ENCODE measurements at regions not wholly inside any gene's neighbourhood (a gene's known extent, or its start where the extent isn't known, plus 50 kb on each side); places are given as distances from the start of the nearest gene placed in this dataset.

DNA sequence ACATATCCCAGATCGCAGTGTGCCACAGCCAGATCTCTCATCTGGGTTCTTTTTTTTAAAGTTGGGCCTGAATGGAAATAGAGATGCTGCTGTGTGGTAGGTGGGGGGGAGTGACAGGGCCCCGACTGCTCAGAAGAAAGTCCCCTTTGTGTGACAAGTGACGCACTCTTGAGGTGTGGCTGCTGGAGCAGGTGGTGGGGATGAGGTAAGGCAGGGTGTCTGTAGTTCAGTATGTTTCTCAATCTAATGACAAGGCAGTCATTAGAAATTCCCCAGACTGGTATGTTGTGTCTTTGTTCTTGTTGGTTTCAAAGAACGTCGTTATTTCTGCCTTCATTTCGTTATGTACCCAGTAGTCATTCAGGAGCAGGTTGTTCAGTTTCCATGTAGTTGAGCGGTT, 128.8 kb upstream of the TACR1 start:
- no peaks in the 10 kb centered on the region for H3K27me3 Mint-ChIP-seq (ENCODE audit: unreplicated experiment)
- H3K4me3 Mint-ChIP-seq (ENCODE audit: unreplicated experiment): no peak overlapping the region
- no peaks in the 10 kb centered on the region for H3K36me3 Mint-ChIP-seq (ENCODE audit: unreplicated experiment)
- no peaks in the 10 kb centered on the region for H3K9me3 Mint-ChIP-seq (ENCODE audit: unreplicated experiment)
- DNase-seq: no peak
- TF ChIP-seq, protein P1, sequence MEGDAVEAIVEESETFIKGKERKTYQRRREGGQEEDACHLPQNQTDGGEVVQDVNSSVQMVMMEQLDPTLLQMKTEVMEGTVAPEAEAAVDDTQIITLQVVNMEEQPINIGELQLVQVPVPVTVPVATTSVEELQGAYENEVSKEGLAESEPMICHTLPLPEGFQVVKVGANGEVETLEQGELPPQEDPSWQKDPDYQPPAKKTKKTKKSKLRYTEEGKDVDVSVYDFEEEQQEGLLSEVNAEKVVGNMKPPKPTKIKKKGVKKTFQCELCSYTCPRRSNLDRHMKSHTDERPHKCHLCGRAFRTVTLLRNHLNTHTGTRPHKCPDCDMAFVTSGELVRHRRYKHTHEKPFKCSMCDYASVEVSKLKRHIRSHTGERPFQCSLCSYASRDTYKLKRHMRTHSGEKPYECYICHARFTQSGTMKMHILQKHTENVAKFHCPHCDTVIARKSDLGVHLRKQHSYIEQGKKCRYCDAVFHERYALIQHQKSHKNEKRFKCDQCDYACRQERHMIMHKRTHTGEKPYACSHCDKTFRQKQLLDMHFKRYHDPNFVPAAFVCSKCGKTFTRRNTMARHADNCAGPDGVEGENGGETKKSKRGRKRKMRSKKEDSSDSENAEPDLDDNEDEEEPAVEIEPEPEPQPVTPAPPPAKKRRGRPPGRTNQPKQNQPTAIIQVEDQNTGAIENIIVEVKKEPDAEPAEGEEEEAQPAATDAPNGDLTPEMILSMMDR (IDR thresholded peaks at IDR 0.05; ENCODE audit: partially characterized antibody, unreplicated experiment): no peak
- peaks cover 2% of the 10 kb centered on the region for H3K4me1 Mint-ChIP-seq (ENCODE audit: low read depth, unreplicated experiment)
- no peak overlapping the region for H3K27ac Mint-ChIP-seq (ENCODE audit: unreplicated experiment)

DNA sequence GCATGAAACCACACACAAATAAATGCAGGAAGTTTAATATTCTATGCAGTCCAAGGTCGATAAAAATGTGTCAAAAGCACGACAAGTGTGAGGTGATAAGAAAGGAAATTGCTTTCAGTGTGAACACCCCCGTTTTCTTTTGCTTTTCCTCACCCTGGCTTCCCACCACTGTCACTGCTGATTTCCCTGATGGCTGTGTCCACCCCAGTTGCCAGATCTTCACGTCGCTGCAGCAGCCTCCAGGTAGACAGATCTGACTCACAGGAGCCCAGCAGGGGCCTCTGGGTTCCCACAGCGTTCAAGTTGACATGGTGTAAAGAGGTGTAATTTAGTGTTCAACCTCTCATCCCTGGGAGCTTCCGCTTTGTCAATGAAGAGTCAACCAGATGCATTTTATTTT, 128.0 kb upstream of the TACR1 start:
- no peaks in the 10 kb centered on the region for H3K27me3 Mint-ChIP-seq (ENCODE audit: unreplicated experiment)
- TF ChIP-seq, protein P1 (IDR thresholded peaks at IDR 0.05; ENCODE audit: partially characterized antibody, unreplicated experiment): no peak
- no peak for DNase-seq
- no peaks in the 10 kb centered on the region for H3K36me3 Mint-ChIP-seq (ENCODE audit: unreplicated experiment)
- no peak overlapping the region for H3K4me3 Mint-ChIP-seq (ENCODE audit: unreplicated experiment)
- H3K27ac Mint-ChIP-seq (ENCODE audit: unreplicated experiment): no peak overlapping the region
- H3K9me3 Mint-ChIP-seq (ENCODE audit: unreplicated experiment): no peaks in the 10 kb centered on the region
- peaks cover 2% of the 10 kb centered on the region for H3K4me1 Mint-ChIP-seq (ENCODE audit: low read depth, unreplicated experiment)

DNA sequence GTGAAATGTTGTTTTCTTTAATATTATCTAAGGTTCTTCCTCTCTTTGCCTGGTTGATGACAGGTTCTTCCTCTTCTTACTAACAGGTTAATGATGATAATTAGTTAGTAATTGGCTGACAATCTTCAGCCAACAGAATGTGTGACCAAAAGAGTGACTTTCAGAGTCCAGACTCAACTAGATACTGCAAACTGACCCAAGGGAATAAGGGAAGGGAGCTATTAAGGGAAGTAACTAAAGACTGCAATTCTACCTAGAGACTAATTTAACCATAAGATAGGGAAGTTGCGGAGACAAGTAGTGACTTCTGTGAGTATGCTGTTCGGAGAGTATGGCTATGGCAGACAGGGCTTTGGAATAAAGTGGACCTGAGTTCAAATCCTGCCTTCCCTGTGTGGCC, 127.3 kb upstream of the TACR1 start:
- Mint-ChIP-seq H3K9me3 (ENCODE audit: unreplicated experiment) (no peaks in the 10 kb centered on the region), H3K27me3 (ENCODE audit: unreplicated experiment) (no peaks in the 10 kb centered on the region), H3K4me3 (ENCODE audit: unreplicated experiment) (no peak overlapping the region), H3K4me1 (ENCODE audit: low read depth, unreplicated experiment) (peaks cover 7% of the 10 kb centered on the region), H3K36me3 (ENCODE audit: unreplicated experiment) (no peaks in the 10 kb centered on the region), H3K27ac (ENCODE audit: unreplicated experiment) (no peak overlapping the region)
- DNase-seq: no peak
- TF ChIP-seq, protein P1 (IDR thresholded peaks at IDR 0.05; ENCODE audit: partially characterized antibody, unreplicated experiment): no peak

- no peak overlapping the region for H3K27ac Mint-ChIP-seq (ENCODE audit: unreplicated experiment)
- H3K4me1 Mint-ChIP-seq (ENCODE audit: low read depth, unreplicated experiment): peaks cover 15% of the 10 kb centered on the region
- TF ChIP-seq, protein P1 (IDR thresholded peaks at IDR 0.05; ENCODE audit: partially characterized antibody, unreplicated experiment): no peak
- no peaks in the 10 kb centered on the region for H3K36me3 Mint-ChIP-seq (ENCODE audit: unreplicated experiment)
- no peak for DNase-seq
- H3K27me3 Mint-ChIP-seq (ENCODE audit: unreplicated experiment): no peaks in the 10 kb centered on the region
- no peak overlapping the region for H3K4me3 Mint-ChIP-seq (ENCODE audit: unreplicated experiment)
- H3K9me3 Mint-ChIP-seq (ENCODE audit: unreplicated experiment): no peaks in the 10 kb centered on the region
Measured at GRCh38 chr2:75325594-75325993, 126.3 kb upstream of the TACR1 start.

DNA sequence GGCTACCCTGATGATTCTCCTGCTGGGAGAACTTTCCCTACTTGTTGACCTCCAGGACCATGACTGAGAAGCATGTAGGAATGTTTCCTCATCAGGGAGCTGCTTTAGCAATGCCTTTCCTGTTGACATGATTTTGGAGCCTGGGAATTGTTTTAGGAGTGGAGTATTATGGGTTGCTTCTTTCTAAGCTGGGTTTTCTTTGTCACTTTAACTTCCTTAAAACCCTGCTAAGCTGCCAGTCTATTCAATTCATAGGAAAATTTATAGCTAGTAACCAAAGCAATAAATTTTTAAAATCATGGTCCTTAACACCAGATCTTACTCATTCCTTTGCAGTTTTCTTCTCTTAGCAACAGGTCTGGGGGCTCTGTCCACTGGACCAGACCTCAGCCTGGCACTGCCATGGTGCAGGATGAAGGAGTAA, 125.6 kb upstream of the TACR1 start:
- peaks cover 16% of the 10 kb centered on the region for H3K4me1 Mint-ChIP-seq (ENCODE audit: low read depth, unreplicated experiment)
- H3K9me3 Mint-ChIP-seq (ENCODE audit: unreplicated experiment): no peaks in the 10 kb centered on the region
- H3K36me3 Mint-ChIP-seq (ENCODE audit: unreplicated experiment): no peaks in the 10 kb centered on the region
- H3K27ac Mint-ChIP-seq (ENCODE audit: unreplicated experiment): no peak overlapping the region
- TF ChIP-seq, protein P1 (IDR thresholded peaks at IDR 0.05; ENCODE audit: partially characterized antibody, unreplicated experiment): no peak
- no peaks in the 10 kb centered on the region for H3K27me3 Mint-ChIP-seq (ENCODE audit: unreplicated experiment)
- DNase-seq: no peak
- no peak overlapping the region for H3K4me3 Mint-ChIP-seq (ENCODE audit: unreplicated experiment)
